ENCODE measurements at regions not wholly inside any gene's neighbourhood (a gene's known extent, or its start where the extent isn't known, plus 50 kb on each side); places are given as distances from the start of the nearest gene placed in this dataset.
A peak's percentile ranks its signal among the peaks of the same experiment; 100 is the strongest.
"Not testable (repeated sequence)": the region's sequence is repeated elsewhere in the genome, so short reads cannot be mapped to it uniquely, and the experiment has no call there.

- Mint-ChIP-seq H3K27ac (no peak overlapping the region), H3K4me3 (no peak overlapping the region), H3K4me1 (peaks cover 9% of the 10 kb centered on the region), H3K9me3 (peaks cover 10% of the 10 kb centered on the region), H3K36me3 (ENCODE audit: low read depth) (no peaks in the 10 kb centered on the region), H3K27me3 (ENCODE audit: low read depth) (peaks cover 4% of the 10 kb centered on the region)
- TF ChIP-seq, protein P1, sequence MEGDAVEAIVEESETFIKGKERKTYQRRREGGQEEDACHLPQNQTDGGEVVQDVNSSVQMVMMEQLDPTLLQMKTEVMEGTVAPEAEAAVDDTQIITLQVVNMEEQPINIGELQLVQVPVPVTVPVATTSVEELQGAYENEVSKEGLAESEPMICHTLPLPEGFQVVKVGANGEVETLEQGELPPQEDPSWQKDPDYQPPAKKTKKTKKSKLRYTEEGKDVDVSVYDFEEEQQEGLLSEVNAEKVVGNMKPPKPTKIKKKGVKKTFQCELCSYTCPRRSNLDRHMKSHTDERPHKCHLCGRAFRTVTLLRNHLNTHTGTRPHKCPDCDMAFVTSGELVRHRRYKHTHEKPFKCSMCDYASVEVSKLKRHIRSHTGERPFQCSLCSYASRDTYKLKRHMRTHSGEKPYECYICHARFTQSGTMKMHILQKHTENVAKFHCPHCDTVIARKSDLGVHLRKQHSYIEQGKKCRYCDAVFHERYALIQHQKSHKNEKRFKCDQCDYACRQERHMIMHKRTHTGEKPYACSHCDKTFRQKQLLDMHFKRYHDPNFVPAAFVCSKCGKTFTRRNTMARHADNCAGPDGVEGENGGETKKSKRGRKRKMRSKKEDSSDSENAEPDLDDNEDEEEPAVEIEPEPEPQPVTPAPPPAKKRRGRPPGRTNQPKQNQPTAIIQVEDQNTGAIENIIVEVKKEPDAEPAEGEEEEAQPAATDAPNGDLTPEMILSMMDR (IDR thresholded peaks at IDR 0.05; ENCODE audit: unreplicated experiment in 3 of 3), result no peak
Measured at GRCh38 chr21:26236281-26236680, 65.7 kb upstream of the APP start.

DNA sequence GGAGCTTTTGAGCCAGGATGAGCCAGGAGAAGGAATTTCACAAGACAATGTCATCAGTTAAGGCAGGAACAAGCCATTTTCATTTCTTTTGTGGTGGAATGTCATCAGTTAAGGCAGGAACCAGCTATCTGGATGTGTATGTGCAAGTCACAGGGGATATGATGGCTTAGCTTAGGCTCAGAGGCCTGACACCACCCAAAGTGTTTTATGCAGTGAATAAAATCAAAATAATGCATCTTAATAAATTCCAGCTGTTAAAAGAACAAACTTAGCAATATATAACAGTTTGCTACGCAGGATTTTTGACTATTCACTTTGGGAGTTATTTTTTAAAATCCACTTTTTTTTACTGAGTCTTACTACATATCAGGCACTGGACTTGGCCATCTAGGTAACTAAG is 62.7 kb upstream of the APP start:
- not testable (repeated sequence) for H3K9me3 Mint-ChIP-seq; H3K4me1 Mint-ChIP-seq; H3K27ac Mint-ChIP-seq; H3K27me3 Mint-ChIP-seq (ENCODE audit: low read depth); H3K4me3 Mint-ChIP-seq; H3K36me3 Mint-ChIP-seq (ENCODE audit: low read depth)

DNA sequence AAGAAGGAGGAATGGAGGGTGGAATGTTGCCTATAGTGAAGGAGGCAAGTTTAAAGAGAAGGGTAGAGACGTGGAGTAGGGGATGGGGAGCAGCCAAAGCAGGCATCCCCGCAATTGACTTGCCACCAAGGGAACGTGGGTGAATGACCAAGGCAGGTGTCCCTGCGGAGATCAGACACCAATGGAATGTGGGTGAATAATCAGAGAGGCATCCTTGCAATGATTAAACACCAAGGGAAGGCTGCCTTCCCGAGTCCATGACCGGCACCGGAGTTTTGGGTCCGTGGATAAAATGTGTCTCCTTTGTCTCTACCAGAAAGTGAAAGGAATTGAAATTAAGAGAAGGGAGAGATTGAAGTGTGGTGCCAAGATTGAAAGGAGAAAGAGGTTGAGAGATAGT is 61.9 kb upstream of the APP start:
- H3K4me1 Mint-ChIP-seq; H3K9me3 Mint-ChIP-seq; H3K4me3 Mint-ChIP-seq; H3K27me3 Mint-ChIP-seq (ENCODE audit: low read depth); H3K27ac Mint-ChIP-seq; H3K36me3 Mint-ChIP-seq (ENCODE audit: low read depth): not testable (repeated sequence)

DNA sequence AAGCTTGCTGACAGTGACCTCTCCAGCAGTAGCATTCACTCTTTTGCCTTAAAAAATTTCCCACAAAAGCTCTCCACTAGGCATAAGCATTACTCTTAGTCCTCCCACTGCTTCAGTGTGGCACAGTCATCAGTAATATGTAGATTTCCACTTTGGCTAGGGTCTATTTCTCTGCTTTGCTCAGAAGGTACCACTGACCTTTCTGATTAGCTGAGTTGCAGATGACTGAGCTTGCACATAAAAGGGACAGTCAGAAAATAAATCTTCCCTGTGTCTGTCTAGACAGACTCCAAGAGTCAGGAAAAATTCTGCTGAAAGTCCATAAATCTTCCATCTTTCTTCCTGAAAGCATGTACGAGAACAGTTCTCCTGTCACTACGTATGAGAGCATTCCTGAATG is 56.6 kb upstream of the APP start:
- Mint-ChIP-seq H3K36me3 (ENCODE audit: low read depth) (no peaks in the 10 kb centered on the region), H3K4me3 (no peak overlapping the region), H3K27ac (peak overlapping the region in 1 of 3 experiments; percentile 21), H3K9me3 (peaks cover 4% of the 10 kb centered on the region), H3K27me3 (ENCODE audit: low read depth) (no peaks in the 10 kb centered on the region), H3K4me1 (peaks cover 4% of the 10 kb centered on the region)
- TF ChIP-seq, protein P1 (IDR thresholded peaks at IDR 0.05; ENCODE audit: unreplicated experiment in 3 of 3), result no peak

DNA sequence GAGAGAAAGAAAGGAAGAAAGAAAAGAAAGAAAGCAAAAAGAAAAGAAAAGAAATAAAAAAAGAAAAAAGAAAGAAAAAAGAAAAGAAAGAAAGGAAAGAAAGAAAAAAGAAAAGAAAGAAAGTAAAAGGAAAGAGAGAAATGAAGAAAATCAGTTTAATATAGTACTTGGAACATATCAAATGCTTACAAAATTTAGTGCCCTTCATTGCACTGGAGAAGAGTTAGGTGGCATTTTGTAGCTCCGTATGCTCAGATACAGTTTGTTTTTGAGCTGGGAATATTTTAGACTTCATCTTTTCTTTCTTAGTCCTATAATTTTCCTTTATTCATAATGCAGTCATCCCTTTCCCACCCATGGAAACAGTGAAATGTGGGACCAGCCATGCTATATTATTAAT is 56.2 kb upstream of the APP start:
- H3K9me3 Mint-ChIP-seq, result peaks cover under 1% of the 10 kb centered on the region
- peaks cover 4% of the 10 kb centered on the region for H3K4me1 Mint-ChIP-seq
- no peaks in the 10 kb centered on the region for H3K36me3 Mint-ChIP-seq (ENCODE audit: low read depth)
- H3K4me3 Mint-ChIP-seq, result no peak overlapping the region
- H3K27me3 Mint-ChIP-seq (ENCODE audit: low read depth), result no peaks in the 10 kb centered on the region
- peak overlapping the region in 1 of 3 experiments; percentile 21 for H3K27ac Mint-ChIP-seq
- TF ChIP-seq, protein P1 (IDR thresholded peaks at IDR 0.05; ENCODE audit: unreplicated experiment in 3 of 3), result no peak

- Mint-ChIP-seq H3K4me3 (no peak overlapping the region), H3K4me1 (peaks cover 4% of the 10 kb centered on the region), H3K27me3 (ENCODE audit: low read depth) (no peaks in the 10 kb centered on the region), H3K36me3 (ENCODE audit: low read depth) (no peaks in the 10 kb centered on the region), H3K9me3 (peaks cover 4% of the 10 kb centered on the region), H3K27ac (no peak overlapping the region)
- TF ChIP-seq, protein P1 (IDR thresholded peaks at IDR 0.05; ENCODE audit: unreplicated experiment in 3 of 3), result no peak
Measured at GRCh38 chr21:26225046-26225445, 54.5 kb upstream of the APP start.

DNA sequence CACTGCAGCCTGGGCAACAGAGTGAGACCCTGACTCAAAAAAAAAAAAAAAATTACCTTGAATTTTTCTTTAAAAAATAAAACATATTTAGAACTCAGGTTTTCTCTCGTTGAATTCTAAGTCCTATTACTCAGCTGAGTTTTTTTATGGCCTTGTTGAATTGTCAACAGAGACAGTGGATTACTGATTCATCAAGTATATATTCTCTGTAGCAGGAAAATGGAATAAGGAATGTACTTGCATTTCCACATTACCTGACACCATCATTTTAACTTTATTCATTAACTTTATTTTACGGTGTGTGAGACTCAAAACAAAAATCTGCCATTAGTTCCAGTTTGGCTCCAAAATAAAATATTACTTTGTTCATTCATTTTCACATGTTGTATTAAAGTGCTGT is 53.8 kb upstream of the APP start:
- Mint-ChIP-seq H3K27me3 (ENCODE audit: low read depth) (no peaks in the 10 kb centered on the region), H3K4me1 (peaks cover 4% of the 10 kb centered on the region), H3K4me3 (no peak overlapping the region), H3K9me3 (peaks cover 4% of the 10 kb centered on the region), H3K27ac (no peak overlapping the region), H3K36me3 (ENCODE audit: low read depth) (no peaks in the 10 kb centered on the region)
- TF ChIP-seq, protein P1 (IDR thresholded peaks at IDR 0.05; ENCODE audit: unreplicated experiment in 3 of 3), result no peak

All from nephron (organoid).